IMR-90 (cell line): ENCODE measurements at regions not wholly inside any gene's neighbourhood (a gene's known extent, or its start where the extent isn't known, plus 50 kb on each side); places are given as distances from the start of the nearest gene placed in this dataset.

ENCODE experiments used
- ATAC-seq: fragments of 200-7000 bp; cut with Tn5 transposase; 2 replicates; pipeline ENCODE4 v1.9.1; 2020; ENCODE audit warnings: low read depth, mild to moderate bottlenecking, moderate library complexity
- BruUV-seq: library from RNA; stranded (reverse); fragments of 400-500 nt; replicated peaks from 2 replicates; lab custom pipeline; 2021; lab: Mats Ljungman, UMichigan
- CTCF ChIA-PET: fragments of 300-600 bp; formaldehyde crosslinking; extraction: SDS; loops from one replicate; lab custom pipeline; 2021; ENCODE audit warnings: antibody characterized with exemption; lab: Yijun Ruan, JAX
- POLR2A ChIA-PET: fragments of 300-600 bp; sonication (Branson Sonifier 250); formaldehyde crosslinking; loops from one replicate; lab custom pipeline; 2022; ENCODE audit warnings: antibody characterized with exemption; ENCODE audit not compliant: unreplicated experiment; lab: Charles Lee
- DNase-seq: peaks from one replicate; pipeline ENCODE4 v3.0.0; 2013
- H2AFZ ChIP-seq: replicated peaks from 2 replicates; pipeline ENCODE3; 2013; ENCODE audit warnings: low read length, mild to moderate bottlenecking; ENCODE audit not compliant: poor library complexity
- H2AK5ac ChIP-seq: 2 replicates; pipeline ENCODE4 v1.6.1; 2013; ENCODE audit warnings: low read depth, low read length, inconsistent platforms
- H2AK9ac ChIP-seq: replicated peaks from 2 replicates; pipeline ENCODE3; 2013; ENCODE audit warnings: mild to moderate bottlenecking, low read depth, low read length, moderate library complexity; ENCODE audit not compliant: poor library complexity
- H2BK120ac ChIP-seq: 2 replicates; pipeline ENCODE4 v1.6.1; 2013; ENCODE audit warnings: low read depth, low read length, inconsistent platforms
- H2BK15ac ChIP-seq: 3 replicates; pipeline ENCODE4 v1.6.1; 2013; ENCODE audit warnings: low read depth, low read length, inconsistent platforms
- H2BK20ac ChIP-seq: 2 replicates; pipeline ENCODE4 v1.6.1; 2013; ENCODE audit warnings: low read depth, mild to moderate bottlenecking, inconsistent platforms, low read length, moderate library complexity
- H2BK5ac ChIP-seq: 2 replicates; pipeline ENCODE4 v1.6.1; 2013; ENCODE audit warnings: mild to moderate bottlenecking, low read depth, low read length, inconsistent platforms; ENCODE audit not compliant: poor library complexity, severe bottlenecking
- H3K14ac ChIP-seq: replicated peaks from 2 replicates; pipeline ENCODE4 v1.6.1; 2013; ENCODE audit warnings: low read depth, low read length, inconsistent platforms
- H3K18ac ChIP-seq: 2 replicates; pipeline ENCODE4 v1.6.1; 2013; ENCODE audit warnings: low read depth, low read length, control low read depth
- H3K23ac ChIP-seq: 2 replicates; pipeline ENCODE4 v1.6.1; 2013; ENCODE audit warnings: low read depth, low read length, inconsistent platforms
- H3K27ac ChIP-seq: 2 replicates; pipeline ENCODE4 v1.5.1; 2013; ENCODE audit warnings: mild to moderate bottlenecking, control low read depth, low read length; ENCODE audit not compliant: insufficient read depth
- H3K27me3 ChIP-seq: 2 replicates; pipeline ENCODE4 v1.6.1; 2013; ENCODE audit warnings: low read length; ENCODE audit not compliant: control insufficient read depth, insufficient read depth
- H3K36me3 ChIP-seq: 2 replicates; pipeline ENCODE4 v1.6.1; 2013; ENCODE audit warnings: low read length, mixed read lengths; ENCODE audit not compliant: control insufficient read depth, insufficient read depth
- H3K4ac ChIP-seq: 2 replicates; pipeline ENCODE4 v1.6.1; 2013; ENCODE audit warnings: low read depth, low read length, inconsistent platforms
- H3K4me1 ChIP-seq: 2 replicates; pipeline ENCODE4 v1.6.1; 2013; ENCODE audit warnings: low read length, mixed read lengths; ENCODE audit not compliant: control insufficient read depth, insufficient read depth
- H3K4me2 ChIP-seq: 2 replicates; pipeline ENCODE4 v1.6.1; 2013; ENCODE audit warnings: low read depth, mild to moderate bottlenecking, control low read depth, low read length, moderate library complexity
- H3K4me3 ChIP-seq: 2 replicates; pipeline ENCODE4 v1.5.1; 2013; ENCODE audit warnings: low read depth, mild to moderate bottlenecking, control low read depth, low read length, moderate library complexity; ENCODE audit not compliant: insufficient read depth
- H3K56ac ChIP-seq: 2 replicates; pipeline ENCODE4 v1.6.1; 2013; ENCODE audit warnings: low read length, inconsistent platforms; ENCODE audit not compliant: insufficient read depth; ENCODE audit errors: extremely low read depth
- H3K79me1 ChIP-seq, 2 experiments: 2 replicates each; pipeline ENCODE4 v1.6.1; 2013; ENCODE audit warnings: low read length in 2 of 2, inconsistent platforms in 1 of 2, low read depth in 1 of 2
- H3K9ac ChIP-seq: 2 replicates; pipeline ENCODE4 v1.6.1; 2013; ENCODE audit warnings: low read depth, low read length, control low read depth
- H3K9me1 ChIP-seq: 2 replicates; pipeline ENCODE4 v1.6.1; 2013; ENCODE audit warnings: low read length, inconsistent platforms; ENCODE audit not compliant: insufficient read depth
- H3K9me3 ChIP-seq: 2 replicates; pipeline ENCODE4 v1.6.1; 2013; ENCODE audit warnings: low read length; ENCODE audit not compliant: control insufficient read depth, insufficient read depth
- H4K20me1 ChIP-seq: 2 replicates; pipeline ENCODE4 v1.6.1; 2013; ENCODE audit warnings: low read length, inconsistent platforms; ENCODE audit not compliant: insufficient read depth
- H4K5ac ChIP-seq: 2 replicates; pipeline ENCODE4 v1.6.1; 2013; ENCODE audit warnings: mild to moderate bottlenecking, low read depth, low read length, control low read depth
- H4K8ac ChIP-seq, 2 experiments: 2 replicates each; pipeline ENCODE4 v1.6.1; 2013; ENCODE audit warnings: low read depth in 2 of 2, low read length in 2 of 2, control low read depth in 1 of 2, inconsistent platforms in 1 of 2
- H4K91ac ChIP-seq: 2 replicates; pipeline ENCODE4 v1.6.1; 2013; ENCODE audit warnings: low read depth, low read length, inconsistent platforms; ENCODE audit not compliant: insufficient read depth
- CEBPB ChIP-seq: IDR thresholded peaks from 2 replicates; pipeline ENCODE4 v1.6.1; 2012; ENCODE audit warnings: low read depth, low read length, improper control_type of control experiment
- CHD1 ChIP-seq: IDR thresholded peaks from 2 replicates; pipeline ENCODE4 v1.6.1; 2012; ENCODE audit warnings: low read depth, low read length, improper control_type of control experiment
- CTCF ChIP-seq: conservative IDR thresholded peaks from 2 replicates; pipeline ENCODE4 v1.5.1; 2012; ENCODE audit warnings: mild to moderate bottlenecking, low read depth, low read length, improper control_type of control experiment
- MAFK ChIP-seq: IDR thresholded peaks from 2 replicates; pipeline ENCODE4 v1.6.1; 2012; ENCODE audit warnings: low read depth, low read length, improper control_type of control experiment
- MAZ ChIP-seq: IDR thresholded peaks from 2 replicates; pipeline ENCODE4 v1.6.1; 2012; ENCODE audit warnings: low read depth, mild to moderate bottlenecking, low read length, improper control_type of control experiment, moderate library complexity, borderline replicate concordance
- MXI1 ChIP-seq: IDR thresholded peaks from 2 replicates; pipeline ENCODE4 v1.6.1; 2012; ENCODE audit warnings: low read depth, mild to moderate bottlenecking, low read length, moderate library complexity, borderline replicate concordance
- RAD21 ChIP-seq: IDR thresholded peaks from 2 replicates; pipeline ENCODE4 v1.6.1; 2012; ENCODE audit warnings: low read length, improper control_type of control experiment
- RCOR1 ChIP-seq: IDR thresholded peaks from 2 replicates; pipeline ENCODE4 v1.6.1; 2012; ENCODE audit warnings: mild to moderate bottlenecking, low read length, improper control_type of control experiment; ENCODE audit not compliant: insufficient replicate concordance
- WGBS, 2 experiments: methylation state at CpG; one replicate each; pipeline versions ENCODE4 v1.1.5 to v1.1.7; 2013; ENCODE audit warnings: missing lambda C conversion rate in 2 of 2; ENCODE audit not compliant: insufficient read length in 1 of 2; ENCODE audit errors: extremely low coverage in 2 of 2; 5-methylcytosine and 5-hydroxymethylcytosine counted together
- dilution Hi-C: fragments of 300-500 bp; cut with HindIII; formaldehyde crosslinking; loops from one replicate; pipeline ENCODE4 v1.14.3; 2018; ENCODE audit warnings: low sequenced_read_pairs; ENCODE audit not compliant: unreplicated experiment
- in situ Hi-C: fragments of 300-500 bp; cut with MboI; formaldehyde crosslinking; loops from 3 replicates; pipeline ENCODE4 v1.14.3; 2019; ENCODE audit warnings: low sequenced_read_pairs, inconsistent platforms, mixed read lengths
- intact Hi-C: fragments of 100-400 bp; cut with micrococcal nuclease; formaldehyde crosslinking; loops from 2 replicates; pipeline ENCODE4 v1.10.0; 2022
- TF ChIP-seq, protein P1 (sequence below): fragments of 150-350 bp; IDR thresholded peaks from 2 replicates; pipeline ENCODE4 v1.6.1; 2016; ENCODE audit warnings: low read depth, mild to moderate bottlenecking, low read length, moderate library complexity, borderline replicate concordance
- TF ChIP-seq, protein P2 (sequence below): fragments of 150-350 bp; IDR thresholded peaks from 2 replicates; pipeline ENCODE4 v1.6.1; 2017; ENCODE audit warnings: mild to moderate bottlenecking, antibody characterized with exemption, low read length, low read depth

- TF ChIP-seq, protein P1, sequence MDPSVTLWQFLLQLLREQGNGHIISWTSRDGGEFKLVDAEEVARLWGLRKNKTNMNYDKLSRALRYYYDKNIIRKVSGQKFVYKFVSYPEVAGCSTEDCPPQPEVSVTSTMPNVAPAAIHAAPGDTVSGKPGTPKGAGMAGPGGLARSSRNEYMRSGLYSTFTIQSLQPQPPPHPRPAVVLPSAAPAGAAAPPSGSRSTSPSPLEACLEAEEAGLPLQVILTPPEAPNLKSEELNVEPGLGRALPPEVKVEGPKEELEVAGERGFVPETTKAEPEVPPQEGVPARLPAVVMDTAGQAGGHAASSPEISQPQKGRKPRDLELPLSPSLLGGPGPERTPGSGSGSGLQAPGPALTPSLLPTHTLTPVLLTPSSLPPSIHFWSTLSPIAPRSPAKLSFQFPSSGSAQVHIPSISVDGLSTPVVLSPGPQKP: no peak
- TF ChIP-seq CEBPB: no peak
- TF ChIP-seq, protein P2, sequence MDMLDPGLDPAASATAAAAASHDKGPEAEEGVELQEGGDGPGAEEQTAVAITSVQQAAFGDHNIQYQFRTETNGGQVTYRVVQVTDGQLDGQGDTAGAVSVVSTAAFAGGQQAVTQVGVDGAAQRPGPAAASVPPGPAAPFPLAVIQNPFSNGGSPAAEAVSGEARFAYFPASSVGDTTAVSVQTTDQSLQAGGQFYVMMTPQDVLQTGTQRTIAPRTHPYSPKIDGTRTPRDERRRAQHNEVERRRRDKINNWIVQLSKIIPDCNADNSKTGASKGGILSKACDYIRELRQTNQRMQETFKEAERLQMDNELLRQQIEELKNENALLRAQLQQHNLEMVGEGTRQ: no peak
These were observed 186.1 kb downstream of the SMC2 start (continued) for GRCh38 chr9:104280178-104280560.

DNA sequence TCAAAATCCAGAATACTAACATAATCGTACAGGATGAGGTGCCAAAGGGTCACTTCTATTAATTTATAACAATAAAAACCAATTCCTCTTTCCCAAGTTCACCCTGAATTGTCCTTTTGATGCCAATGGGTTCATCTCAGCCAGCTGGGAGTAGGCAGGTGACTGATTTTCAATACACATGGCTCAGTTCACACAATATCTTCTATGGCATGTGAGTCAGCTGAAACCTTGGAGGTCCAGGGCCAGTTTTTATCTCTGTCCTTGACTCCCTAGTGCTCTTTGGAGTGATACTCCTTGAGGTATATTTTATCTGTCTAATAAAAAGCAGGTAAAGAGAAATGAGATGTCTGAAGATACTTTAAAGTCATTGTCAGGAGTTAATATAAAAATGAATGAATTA is 186.6 kb downstream of the SMC2 start:
- no peaks in the 10 kb centered on the region for H3K79me1 ChIP-seq
- H3K4ac ChIP-seq: no peak overlapping the region
- no peak overlapping the region for H2AK5ac ChIP-seq
- H3K9ac ChIP-seq: no peak overlapping the region
- H3K18ac ChIP-seq: no peak overlapping the region
- dilution Hi-C loops (no loop called here), in situ Hi-C loops (no loop called here), intact Hi-C loops (no loop called here)
- POLR2A ChIA-PET: no interaction called here
- no peaks in the 10 kb centered on the region for H4K20me1 ChIP-seq
- CTCF ChIA-PET: no interaction called here
- no peak overlapping the region for H2AFZ ChIP-seq
- ATAC-seq (no peak), DNase-seq (no peak)
- H4K5ac ChIP-seq: no peak overlapping the region
- H3K9me3 ChIP-seq: peaks cover 4% of the 10 kb centered on the region; the same call in 1 of the 2 replicates
- no peak overlapping the region for H3K4me2 ChIP-seq
- H2BK5ac ChIP-seq: no peak overlapping the region
- no peaks in the 10 kb centered on the region for H3K27me3 ChIP-seq
- no peak overlapping the region for H2BK120ac ChIP-seq
- no peak overlapping the region for H3K4me3 ChIP-seq
- H3K9me1 ChIP-seq: no peaks in the 10 kb centered on the region
- no peak overlapping the region for H2BK20ac ChIP-seq
- no peak overlapping the region for H3K56ac ChIP-seq
- no peaks in the 10 kb centered on the region for H3K36me3 ChIP-seq
- H3K23ac ChIP-seq: no peak overlapping the region
- BruUV-seq: no TSS peak
- H2BK15ac ChIP-seq: no peak overlapping the region
- no peak overlapping the region for H3K14ac ChIP-seq
- H2AK9ac ChIP-seq: no peak overlapping the region
- H4K8ac ChIP-seq: no peak overlapping the region
- H3K27ac ChIP-seq: no peak overlapping the region
- WGBS, 2 experiments: no CpG with 5 or more reads among the region's 1 CpG
- H4K91ac ChIP-seq: no peak overlapping the region
- H3K4me1 ChIP-seq: no peaks in the 10 kb centered on the region
- no peak for TF ChIP-seq CTCF
- no peak for TF ChIP-seq MXI1
- no peak for TF ChIP-seq CHD1
- TF ChIP-seq MAZ: no peak
- no peak for TF ChIP-seq RCOR1
- TF ChIP-seq, protein P1: no peak
- TF ChIP-seq CEBPB: no peak
- no peak for TF ChIP-seq MAFK
- TF ChIP-seq, protein P2: no peak
- no peak for TF ChIP-seq RAD21
